ENCODE measurements at regions not wholly inside any gene's neighbourhood (a gene's known extent, or its start where the extent isn't known, plus 50 kb on each side); places are given as distances from the start of the nearest gene placed in this dataset.

- H3K4me1 Mint-ChIP-seq: no peaks in the 10 kb centered on the region
- H3K27me3 Mint-ChIP-seq (ENCODE audit: low read depth): peaks cover 3% of the 10 kb centered on the region
- no peak overlapping the region for H3K27ac Mint-ChIP-seq (ENCODE audit: unreplicated experiment)
- TF ChIP-seq CTCF (conservative IDR thresholded peaks at IDR 0.05): no peak
- no peak for DNase-seq (ENCODE audit: low read depth, low spot score)
- H3K36me3 Mint-ChIP-seq (ENCODE audit: low read depth): no peaks in the 10 kb centered on the region
- peaks cover 5% of the 10 kb centered on the region for H3K9me3 Mint-ChIP-seq
- H3K4me3 Mint-ChIP-seq: no peak overlapping the region
Measured at GRCh38 chr5:163189023-163189553, 248.3 kb upstream of the CCNG1 start.

GRCh38 chr5:163190283-163190682 is 247.1 kb upstream of the CCNG1 start:
- DNase-seq (ENCODE audit: low read depth, low spot score): no peak
- no peak for TF ChIP-seq CTCF (conservative IDR thresholded peaks at IDR 0.05)
- H3K36me3 Mint-ChIP-seq (ENCODE audit: low read depth): no peaks in the 10 kb centered on the region
- H3K9me3 Mint-ChIP-seq: peaks cover 4% of the 10 kb centered on the region
- no peak overlapping the region for H3K4me3 Mint-ChIP-seq
- H3K4me1 Mint-ChIP-seq: no peaks in the 10 kb centered on the region
- no peak overlapping the region for H3K27ac Mint-ChIP-seq (ENCODE audit: unreplicated experiment)
- H3K27me3 Mint-ChIP-seq (ENCODE audit: low read depth): peaks cover 3% of the 10 kb centered on the region

- H3K27ac Mint-ChIP-seq (ENCODE audit: unreplicated experiment): no peak overlapping the region
- H3K36me3 Mint-ChIP-seq (ENCODE audit: low read depth): no peaks in the 10 kb centered on the region
- H3K9me3 Mint-ChIP-seq: peaks cover 3% of the 10 kb centered on the region
- TF ChIP-seq CTCF (conservative IDR thresholded peaks at IDR 0.05): no peak
- no peaks in the 10 kb centered on the region for H3K4me1 Mint-ChIP-seq
- no peak for DNase-seq (ENCODE audit: low read depth, low spot score)
- H3K4me3 Mint-ChIP-seq: no peak overlapping the region
- H3K27me3 Mint-ChIP-seq (ENCODE audit: low read depth): peaks cover 3% of the 10 kb centered on the region
Measured at GRCh38 chr5:163190784-163191183, 246.6 kb upstream of the CCNG1 start.

- H3K27ac Mint-ChIP-seq (ENCODE audit: unreplicated experiment): no peak overlapping the region
- DNase-seq (ENCODE audit: low read depth, low spot score): no peak
- H3K9me3 Mint-ChIP-seq: no peaks in the 10 kb centered on the region
- H3K4me1 Mint-ChIP-seq: no peaks in the 10 kb centered on the region
- no peaks in the 10 kb centered on the region for H3K27me3 Mint-ChIP-seq (ENCODE audit: low read depth)
- H3K36me3 Mint-ChIP-seq (ENCODE audit: low read depth): no peaks in the 10 kb centered on the region
- H3K4me3 Mint-ChIP-seq: no peak overlapping the region
- TF ChIP-seq CTCF (conservative IDR thresholded peaks at IDR 0.05): no peak
Measured at GRCh38 chr5:163193886-163194285, 243.5 kb upstream of the CCNG1 start.

GRCh38 chr5:163205645-163206044 is 231.8 kb upstream of the CCNG1 start:
- no peak for DNase-seq (ENCODE audit: low read depth, low spot score)
- H3K27ac Mint-ChIP-seq (ENCODE audit: unreplicated experiment): no peak overlapping the region
- H3K4me1 Mint-ChIP-seq: no peaks in the 10 kb centered on the region
- H3K4me3 Mint-ChIP-seq: no peak overlapping the region
- no peak for TF ChIP-seq CTCF (conservative IDR thresholded peaks at IDR 0.05)
- H3K36me3 Mint-ChIP-seq (ENCODE audit: low read depth): no peaks in the 10 kb centered on the region
- H3K27me3 Mint-ChIP-seq (ENCODE audit: low read depth): no peaks in the 10 kb centered on the region
- H3K9me3 Mint-ChIP-seq: no peaks in the 10 kb centered on the region

- H3K27ac Mint-ChIP-seq (ENCODE audit: unreplicated experiment): no peak overlapping the region
- no peak overlapping the region for H3K4me3 Mint-ChIP-seq
- no peaks in the 10 kb centered on the region for H3K9me3 Mint-ChIP-seq
- no peak for DNase-seq (ENCODE audit: low read depth, low spot score)
- H3K36me3 Mint-ChIP-seq (ENCODE audit: low read depth): no peaks in the 10 kb centered on the region
- no peaks in the 10 kb centered on the region for H3K4me1 Mint-ChIP-seq
- no peak for TF ChIP-seq CTCF (conservative IDR thresholded peaks at IDR 0.05)
- H3K27me3 Mint-ChIP-seq (ENCODE audit: low read depth): no peaks in the 10 kb centered on the region
Measured at GRCh38 chr5:163221581-163221980, 215.8 kb upstream of the CCNG1 start.
